ENCODE measurements at regions not wholly inside any gene's neighbourhood (a gene's known extent, or its start where the extent isn't known, plus 50 kb on each side); places are given as distances from the start of the nearest gene placed in this dataset.

- no peak for TF ChIP-seq CTCF (conservative IDR thresholded peaks at IDR 0.05; ENCODE audit: control insufficient read depth, insufficient read depth, low read depth, low read length)
- no peak for DNase-seq (ENCODE audit: low read depth)
- no peak overlapping the region for H3K4me3 ChIP-seq (ENCODE audit: control insufficient read depth, low read depth, low read length)
Observed at GRCh38 chr16:89027281-89027680, 50.3 kb upstream of the CBFA2T3 start.

DNA sequence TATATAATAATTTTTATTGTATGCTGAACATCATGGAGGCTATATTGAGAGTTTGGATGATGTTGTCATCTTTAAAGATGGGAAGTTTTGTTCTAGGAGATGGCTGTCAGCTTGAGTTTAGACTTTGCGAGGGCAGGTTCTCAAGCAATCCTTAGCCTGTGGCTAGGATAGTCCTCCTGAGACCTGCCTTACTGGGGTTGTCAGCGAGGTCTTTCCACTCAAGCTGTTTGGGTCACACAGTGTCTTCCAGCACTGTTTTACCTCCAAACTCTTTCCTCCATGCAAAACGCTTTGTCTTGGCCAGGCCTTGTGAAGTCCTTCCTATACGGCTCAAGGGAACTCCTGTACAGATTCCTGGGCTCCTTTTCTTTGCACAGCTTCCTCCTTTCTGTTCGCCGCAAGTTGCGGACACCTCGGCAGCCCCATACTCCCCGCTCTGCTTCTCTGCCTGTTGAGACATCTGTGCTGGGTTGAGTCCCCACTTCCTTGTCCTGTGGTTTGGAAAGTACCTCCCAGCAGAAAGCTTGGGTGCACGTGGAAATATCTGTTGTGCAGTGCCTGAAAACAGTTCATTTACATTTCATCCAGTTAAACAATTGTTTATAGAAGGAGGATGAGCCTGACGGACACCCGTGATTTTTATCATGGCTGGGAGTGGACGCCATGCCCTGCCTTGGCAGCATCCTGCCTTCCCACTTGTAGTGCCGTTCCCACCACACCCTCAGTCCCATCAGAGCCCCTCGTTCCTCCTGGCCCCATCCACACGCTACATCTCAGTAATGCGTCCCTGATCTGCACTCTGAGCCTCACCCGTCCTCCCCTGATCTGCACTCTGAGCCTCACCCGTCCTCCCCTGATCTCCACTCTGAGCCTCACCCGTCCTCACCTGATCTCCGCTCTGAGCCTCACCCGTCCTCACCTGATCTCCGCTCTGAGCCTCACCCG lies 55.0 kb upstream of the CBFA2T3 start:
- H3K4me3 ChIP-seq (ENCODE audit: control insufficient read depth, low read depth, low read length): no peak overlapping the region
- TF ChIP-seq CTCF (conservative IDR thresholded peaks at IDR 0.05; ENCODE audit: control insufficient read depth, insufficient read depth, low read depth, low read length): no peak
- no peak for DNase-seq (ENCODE audit: low read depth)

- no peak for TF ChIP-seq CTCF (conservative IDR thresholded peaks at IDR 0.05; ENCODE audit: control insufficient read depth, insufficient read depth, low read depth, low read length)
- no peak for DNase-seq (ENCODE audit: low read depth)
- no peak overlapping the region for H3K4me3 ChIP-seq (ENCODE audit: control insufficient read depth, low read depth, low read length)
Observed at GRCh38 chr16:89033304-89033703, 56.3 kb upstream of the CBFA2T3 start.

DNA sequence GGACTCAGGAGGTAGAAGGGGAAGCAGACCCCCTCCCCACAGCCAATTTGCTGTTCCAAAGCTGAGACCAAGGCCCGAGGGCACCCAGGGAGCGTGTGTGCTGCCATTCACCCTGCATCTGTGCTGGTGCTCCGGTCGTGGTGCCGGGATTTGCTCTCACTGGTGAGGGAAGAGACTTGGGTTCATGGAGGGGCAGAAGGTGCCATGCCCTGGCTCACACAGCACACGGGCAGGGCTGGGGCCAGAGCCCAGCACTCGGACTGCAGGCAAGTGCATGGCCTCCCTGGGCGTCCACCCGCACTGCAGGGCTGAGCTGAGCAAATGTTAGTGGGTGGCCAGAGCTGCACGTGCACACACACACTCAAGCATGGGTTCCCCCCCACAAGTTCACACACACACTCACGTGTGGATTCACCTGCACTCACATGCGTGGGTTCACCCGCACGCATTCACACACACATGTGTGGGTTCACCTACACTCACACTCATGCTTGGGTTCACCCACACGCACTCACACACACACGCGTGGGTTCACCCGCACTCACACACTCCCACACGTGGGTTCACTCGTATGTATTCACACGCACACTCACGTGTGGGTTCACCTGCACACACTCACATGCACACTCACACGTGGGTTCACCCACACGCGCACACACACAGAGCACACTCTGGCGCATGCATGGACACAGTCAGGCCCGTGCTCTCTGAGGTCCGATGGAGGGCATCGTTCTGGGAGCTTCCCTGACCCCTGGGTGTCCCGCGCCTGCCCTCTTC lies 57.0 kb upstream of the CBFA2T3 start:
- DNase-seq (ENCODE audit: low read depth): no peak
- TF ChIP-seq CTCF (conservative IDR thresholded peaks at IDR 0.05; ENCODE audit: control insufficient read depth, insufficient read depth, low read depth, low read length): no peak
- no peak overlapping the region for H3K4me3 ChIP-seq (ENCODE audit: control insufficient read depth, low read depth, low read length)

GRCh38 chr16:89034573-89034961 lies 57.6 kb upstream of the CBFA2T3 start:
- H3K4me3 ChIP-seq (ENCODE audit: control insufficient read depth, low read depth, low read length): no peak overlapping the region
- DNase-seq (ENCODE audit: low read depth): no peak
- no peak for TF ChIP-seq CTCF (conservative IDR thresholded peaks at IDR 0.05; ENCODE audit: control insufficient read depth, insufficient read depth, low read depth, low read length)

DNA sequence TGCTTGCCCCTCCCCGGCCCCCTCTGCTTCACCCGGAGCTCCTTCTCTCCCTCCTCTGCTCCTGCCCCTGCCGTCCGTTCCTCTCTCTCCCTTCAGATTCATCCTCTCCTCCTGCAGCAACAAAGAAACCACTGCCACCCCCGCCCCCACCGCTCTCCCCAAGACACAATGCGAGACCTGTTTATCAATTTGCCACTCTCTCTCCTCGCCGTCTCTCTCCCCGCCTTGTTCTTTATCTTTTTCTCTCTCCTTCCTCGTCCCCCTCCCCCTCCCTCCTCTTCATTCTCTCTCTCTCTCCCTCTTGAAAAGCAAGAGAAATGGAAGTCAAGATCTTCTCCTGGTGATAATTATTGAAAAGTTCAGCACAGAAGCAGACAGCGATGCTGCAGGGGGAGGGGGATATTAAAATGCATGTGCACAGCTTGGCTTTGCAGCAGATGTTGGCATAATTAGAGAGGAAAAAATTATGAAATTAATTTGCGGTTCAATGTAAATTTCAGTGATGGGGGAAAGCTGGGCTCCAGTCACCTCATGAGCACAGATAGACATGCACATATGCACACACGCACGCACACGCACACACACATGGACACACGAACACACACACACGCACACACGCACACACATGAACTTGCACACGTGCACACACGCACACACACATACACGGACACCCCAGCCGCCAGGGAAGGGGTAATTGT lies 58.1 kb upstream of the CBFA2T3 start:
- no peak overlapping the region for H3K4me3 ChIP-seq (ENCODE audit: control insufficient read depth, low read depth, low read length)
- DNase-seq (ENCODE audit: low read depth): no peak
- no peak for TF ChIP-seq CTCF (conservative IDR thresholded peaks at IDR 0.05; ENCODE audit: control insufficient read depth, insufficient read depth, low read depth, low read length)
